ENCODE measurements at regions not wholly inside any gene's neighbourhood (a gene's known extent, or its start where the extent isn't known, plus 50 kb on each side); places are given as distances from the start of the nearest gene placed in this dataset.
"Not testable (repeated sequence)": the region's sequence is repeated elsewhere in the genome, so short reads cannot be mapped to it uniquely, and the experiment has no call there.

- H3K9me3 Mint-ChIP-seq, result no peaks in the 10 kb centered on the region
- no peak overlapping the region for H3K4me3 Mint-ChIP-seq
- no peaks in the 10 kb centered on the region for H3K36me3 Mint-ChIP-seq (ENCODE audit: low read depth)
- intact Hi-C loops (cut with micrococcal nuclease), result loop anchor here (5.0 to 10.0 kb wide), 2 partner anchors 245 to 977 kb away; no protein-coding TSS in a partner anchor
- H3K27ac Mint-ChIP-seq, result no peak overlapping the region
- peaks cover 18% of the 10 kb centered on the region for H3K27me3 Mint-ChIP-seq
- peaks cover 26% of the 10 kb centered on the region for H3K4me1 Mint-ChIP-seq (ENCODE audit: low read depth)
Measured at GRCh38 chr3:117017135-117017894, 307.7 kb downstream of the TUSC7 start.

- Mint-ChIP-seq H3K9me3 (no peaks in the 10 kb centered on the region), H3K36me3 (ENCODE audit: low read depth) (no peaks in the 10 kb centered on the region), H3K4me3 (no peak overlapping the region), H3K27ac (no peak overlapping the region), H3K4me1 (ENCODE audit: low read depth) (peaks cover 24% of the 10 kb centered on the region), H3K27me3 (peaks cover 18% of the 10 kb centered on the region)
- intact Hi-C loops (cut with micrococcal nuclease), result loop anchor here (1.0 to 10.0 kb wide), 3 partner anchors 246 to 976 kb away; no protein-coding TSS in a partner anchor
Measured at GRCh38 chr3:117018655-117019054, 309.1 kb downstream of the TUSC7 start.

GRCh38 chr3:117019082-117019713 lies 309.6 kb downstream of the TUSC7 start:
- Mint-ChIP-seq H3K4me3 (no peak overlapping the region), H3K9me3 (no peaks in the 10 kb centered on the region), H3K36me3 (ENCODE audit: low read depth) (no peaks in the 10 kb centered on the region), H3K27me3 (peaks cover 19% of the 10 kb centered on the region), H3K27ac (no peak overlapping the region), H3K4me1 (ENCODE audit: low read depth) (peaks cover 27% of the 10 kb centered on the region)
- intact Hi-C loops (cut with micrococcal nuclease), result loop anchor here (1.0 to 10.0 kb wide), 3 partner anchors 247 to 976 kb away; no protein-coding TSS in a partner anchor

- intact Hi-C loops (cut with micrococcal nuclease), result no loop called here
- no peak overlapping the region for H3K27ac Mint-ChIP-seq
- H3K9me3 Mint-ChIP-seq, result peaks cover 11% of the 10 kb centered on the region
- H3K4me1 Mint-ChIP-seq (ENCODE audit: low read depth), result peaks cover 5% of the 10 kb centered on the region
- H3K4me3 Mint-ChIP-seq, result no peak overlapping the region
- H3K27me3 Mint-ChIP-seq, result peaks cover 1% of the 10 kb centered on the region
- H3K36me3 Mint-ChIP-seq (ENCODE audit: low read depth), result no peaks in the 10 kb centered on the region
Measured at GRCh38 chr3:117026401-117026800, 316.8 kb downstream of the TUSC7 start.

- Mint-ChIP-seq H3K9me3 (peaks cover 7% of the 10 kb centered on the region), H3K36me3 (ENCODE audit: low read depth) (no peaks in the 10 kb centered on the region), H3K27me3 (no peaks in the 10 kb centered on the region), H3K4me3 (no peak overlapping the region), H3K27ac (peak overlapping the region; percentile 78), H3K4me1 (ENCODE audit: low read depth) (peaks cover 22% of the 10 kb centered on the region)
- intact Hi-C loops (cut with micrococcal nuclease), result loop anchor here (2.0 to 5.0 kb wide), 2 partner anchors 19 to 687 kb away; no protein-coding TSS in a partner anchor
Measured at GRCh38 chr3:117035745-117036144, 326.2 kb downstream of the TUSC7 start.

GRCh38 chr3:117036259-117036799 lies 326.8 kb downstream of the TUSC7 start:
- peak overlapping the region; percentile 78 for H3K27ac Mint-ChIP-seq
- peaks cover 7% of the 10 kb centered on the region for H3K9me3 Mint-ChIP-seq
- intact Hi-C loops (cut with micrococcal nuclease), result loop anchor here (2.0 to 5.0 kb wide), 2 partner anchors 18 to 686 kb away; no protein-coding TSS in a partner anchor
- no peaks in the 10 kb centered on the region for H3K27me3 Mint-ChIP-seq
- H3K4me3 Mint-ChIP-seq, result no peak overlapping the region
- peaks cover 22% of the 10 kb centered on the region for H3K4me1 Mint-ChIP-seq (ENCODE audit: low read depth)
- H3K36me3 Mint-ChIP-seq (ENCODE audit: low read depth), result no peaks in the 10 kb centered on the region

GRCh38 chr3:117045143-117045542 lies 335.6 kb downstream of the TUSC7 start:
- Mint-ChIP-seq H3K9me3 (no peaks in the 10 kb centered on the region), H3K4me3 (no peak overlapping the region), H3K36me3 (ENCODE audit: low read depth) (no peaks in the 10 kb centered on the region), H3K27ac (peak overlapping the region; percentile 33), H3K4me1 (ENCODE audit: low read depth) (peaks cover 10% of the 10 kb centered on the region), H3K27me3 (no peaks in the 10 kb centered on the region)
- intact Hi-C loops (cut with micrococcal nuclease), result no loop called here

GRCh38 chr3:117047951-117048705 lies 338.5 kb downstream of the TUSC7 start:
- intact Hi-C loops (cut with micrococcal nuclease), result no loop called here
- Mint-ChIP-seq H3K4me3 (no peak overlapping the region), H3K36me3 (ENCODE audit: low read depth) (no peaks in the 10 kb centered on the region), H3K9me3 (no peaks in the 10 kb centered on the region), H3K27ac (no peak overlapping the region), H3K27me3 (no peaks in the 10 kb centered on the region), H3K4me1 (ENCODE audit: low read depth) (peaks cover 22% of the 10 kb centered on the region)

GRCh38 chr3:117052395-117052794 lies 342.8 kb downstream of the TUSC7 start:
- no peak overlapping the region for H3K4me3 Mint-ChIP-seq
- H3K27ac Mint-ChIP-seq, result no peak overlapping the region
- H3K36me3 Mint-ChIP-seq (ENCODE audit: low read depth), result no peaks in the 10 kb centered on the region
- peaks cover 32% of the 10 kb centered on the region for H3K4me1 Mint-ChIP-seq (ENCODE audit: low read depth)
- no peaks in the 10 kb centered on the region for H3K27me3 Mint-ChIP-seq
- intact Hi-C loops (cut with micrococcal nuclease), result no loop called here
- no peaks in the 10 kb centered on the region for H3K9me3 Mint-ChIP-seq

- Mint-ChIP-seq H3K27ac (no peak overlapping the region), H3K4me3 (no peak overlapping the region), H3K36me3 (ENCODE audit: low read depth) (no peaks in the 10 kb centered on the region), H3K4me1 (ENCODE audit: low read depth) (peaks cover 32% of the 10 kb centered on the region), H3K27me3 (no peaks in the 10 kb centered on the region), H3K9me3 (no peaks in the 10 kb centered on the region)
- intact Hi-C loops (cut with micrococcal nuclease), result loop anchor here (2.0 kb wide), 1 partner anchor 18 kb away; no protein-coding TSS in a partner anchor
Measured at GRCh38 chr3:117054556-117054955, 345.0 kb downstream of the TUSC7 start.

- intact Hi-C loops (cut with micrococcal nuclease), result loop anchor here (5.0 kb wide), 1 partner anchor 35 kb away; no protein-coding TSS in a partner anchor
- not testable (repeated sequence) for H3K27me3 Mint-ChIP-seq; H3K36me3 Mint-ChIP-seq (ENCODE audit: low read depth); H3K9me3 Mint-ChIP-seq; H3K4me3 Mint-ChIP-seq
- Mint-ChIP-seq H3K4me1 (ENCODE audit: low read depth) (peaks cover 30% of the 10 kb centered on the region), H3K27ac (peak overlapping the region; percentile 34)
Measured at GRCh38 chr3:117056946-117057345, 347.4 kb downstream of the TUSC7 start.

- Mint-ChIP-seq H3K4me1 (ENCODE audit: low read depth) (peaks cover 18% of the 10 kb centered on the region), H3K36me3 (ENCODE audit: low read depth) (no peaks in the 10 kb centered on the region), H3K27me3 (no peaks in the 10 kb centered on the region), H3K27ac (no peak overlapping the region), H3K9me3 (no peaks in the 10 kb centered on the region), H3K4me3 (no peak overlapping the region)
- intact Hi-C loops (cut with micrococcal nuclease), result loop anchor here (5.0 kb wide), 1 partner anchor 37 kb away; no protein-coding TSS in a partner anchor
Measured at GRCh38 chr3:117059067-117059955, 349.7 kb downstream of the TUSC7 start.

- H3K36me3 Mint-ChIP-seq (ENCODE audit: low read depth), result no peaks in the 10 kb centered on the region
Measured at GRCh38 chr3:117059956-117060270, 350.3 kb downstream of the TUSC7 start.

More at GRCh38 chr3:117059956-117060270, 350.3 kb downstream of the TUSC7 start:
- no peak overlapping the region for H3K27ac Mint-ChIP-seq
- no peak overlapping the region for H3K4me3 Mint-ChIP-seq
- H3K27me3 Mint-ChIP-seq, result no peaks in the 10 kb centered on the region
- no peaks in the 10 kb centered on the region for H3K9me3 Mint-ChIP-seq
- peaks cover 12% of the 10 kb centered on the region for H3K4me1 Mint-ChIP-seq (ENCODE audit: low read depth)
- intact Hi-C loops (cut with micrococcal nuclease), result loop anchor here (5.0 kb wide), 1 partner anchor 38 kb away; no protein-coding TSS in a partner anchor
